Thyroid gland (tissue), 4 donors: ENCODE measurements at regions not wholly inside any gene's neighbourhood (a gene's known extent, or its start where the extent isn't known, plus 50 kb on each side); places are given as distances from the start of the nearest gene placed in this dataset.

Experiments
- DNase-seq, 2 donors: peaks; one replicate each; pipeline ENCODE4 v3.0.0-alpha.2; 2019
- H3K27ac ChIP-seq, 3 donors: fragments of 200-600 bp; sonication (generic); 1 replicate in 2 of 3; 2 replicates in 1 of 3; pipeline ENCODE4 v1.5.1; 2016 to 2019; ENCODE audit warnings: mild to moderate bottlenecking in 1 of 3, moderate library complexity in 1 of 3
- H3K27me3 ChIP-seq: fragments of 200-600 bp; sonication (generic); one replicate; pipeline ENCODE4 v1.5.1; 2019
- H3K36me3 ChIP-seq, 2 donors: fragments of 200-600 bp; sonication (generic); one replicate each; pipeline ENCODE4 v1.5.1; 2016 to 2019
- H3K4me1 ChIP-seq, 2 donors: fragments of 200-600 bp; sonication (generic); one replicate each; pipeline ENCODE4 v1.5.1; 2017 to 2019
- H3K4me3 ChIP-seq, 3 donors: fragments of 200-600 bp; sonication (generic); replicated peaks in 1 of 3; 1 replicate in 2 of 3; 2 replicates in 1 of 3; pipeline ENCODE4 v1.5.1; 2016; ENCODE audit warnings: mild to moderate bottlenecking in 1 of 3
- H3K9me3 ChIP-seq: fragments of 200-600 bp; sonication (generic); one replicate; pipeline ENCODE4 v1.5.1; 2017
- POLR2A ChIP-seq, 2 donors: fragments of 450-650 bp; IDR thresholded peaks; one replicate each; pipeline ENCODE4 v1.6.1; 2017; ENCODE audit warnings: antibody characterized with exemption in 2 of 2, mild to moderate bottlenecking in 2 of 2, moderate library complexity in 1 of 2
- WGBS, 2 donors: methylation state at CpG; one replicate each; pipeline ENCODE4 v1.1.5; 2017; 5-methylcytosine and 5-hydroxymethylcytosine counted together
- intact Hi-C: fragments of 100-400 bp; cut with DNase I; formaldehyde crosslinking; loops from one replicate; pipeline ENCODE4 v1.15.1; 2023
- TF ChIP-seq, protein P1 (sequence below), 6 experiments: fragments of 200-600 bp in 3 of 6; fragments of 450-650 bp in 3 of 6; sonication (generic) in 3 of 6; IDR thresholded peaks; one replicate each; pipeline ENCODE4 v1.5.1; 2016 to 2019; ENCODE audit warnings: antibody characterized with exemption in 6 of 6, mild to moderate bottlenecking in 2 of 6, inconsistent platforms in 1 of 6, moderate library complexity in 1 of 6

DNA sequence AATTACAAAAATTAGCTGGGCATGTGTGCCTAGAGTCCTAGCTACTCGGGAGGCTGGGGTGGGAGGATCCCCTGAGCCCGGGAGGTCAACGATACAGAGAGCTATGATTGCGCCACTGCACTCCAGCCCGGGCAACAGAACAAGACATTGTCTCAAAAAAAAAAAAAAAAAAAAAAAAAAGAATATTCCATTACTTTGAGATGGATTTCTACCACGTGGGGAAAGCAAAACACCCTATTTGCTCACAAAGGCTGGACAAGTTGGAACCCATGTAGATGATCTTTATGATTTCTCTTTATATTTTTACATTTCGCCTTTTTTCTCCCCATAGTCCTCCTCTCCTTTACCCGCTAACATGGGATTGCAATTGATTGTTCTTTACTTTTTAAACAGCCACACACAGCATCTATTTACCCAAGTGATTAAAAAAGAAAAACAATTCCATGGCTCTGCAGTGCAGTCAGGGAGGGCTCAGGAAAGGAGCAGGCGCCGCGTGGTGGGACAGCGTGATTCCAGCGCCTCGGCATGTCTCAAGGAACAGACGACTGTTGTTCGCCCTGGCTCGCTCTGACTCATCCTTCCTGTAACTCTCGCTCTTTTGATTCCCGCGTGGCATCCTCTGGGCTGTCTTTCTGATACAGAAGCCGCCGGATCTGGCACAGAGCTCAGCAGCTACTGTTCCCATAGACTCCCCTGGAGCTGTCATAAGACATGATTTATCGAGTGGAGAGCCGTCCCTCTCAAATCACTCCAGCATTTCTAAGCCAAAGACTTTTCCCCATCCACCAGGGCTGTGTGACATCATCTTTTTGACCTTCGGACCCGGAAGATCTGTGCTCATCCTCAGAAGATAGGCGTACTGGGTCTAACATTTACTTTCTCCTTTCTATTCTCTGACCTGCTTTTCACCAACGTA, 230.4 kb upstream of the AGAP1 start:
- H3K4me1 ChIP-seq = no peaks in the 10 kb centered on the region
- TF ChIP-seq POLR2A (IDR thresholded peaks at IDR 0.05) = no peak
- TF ChIP-seq, protein P1, sequence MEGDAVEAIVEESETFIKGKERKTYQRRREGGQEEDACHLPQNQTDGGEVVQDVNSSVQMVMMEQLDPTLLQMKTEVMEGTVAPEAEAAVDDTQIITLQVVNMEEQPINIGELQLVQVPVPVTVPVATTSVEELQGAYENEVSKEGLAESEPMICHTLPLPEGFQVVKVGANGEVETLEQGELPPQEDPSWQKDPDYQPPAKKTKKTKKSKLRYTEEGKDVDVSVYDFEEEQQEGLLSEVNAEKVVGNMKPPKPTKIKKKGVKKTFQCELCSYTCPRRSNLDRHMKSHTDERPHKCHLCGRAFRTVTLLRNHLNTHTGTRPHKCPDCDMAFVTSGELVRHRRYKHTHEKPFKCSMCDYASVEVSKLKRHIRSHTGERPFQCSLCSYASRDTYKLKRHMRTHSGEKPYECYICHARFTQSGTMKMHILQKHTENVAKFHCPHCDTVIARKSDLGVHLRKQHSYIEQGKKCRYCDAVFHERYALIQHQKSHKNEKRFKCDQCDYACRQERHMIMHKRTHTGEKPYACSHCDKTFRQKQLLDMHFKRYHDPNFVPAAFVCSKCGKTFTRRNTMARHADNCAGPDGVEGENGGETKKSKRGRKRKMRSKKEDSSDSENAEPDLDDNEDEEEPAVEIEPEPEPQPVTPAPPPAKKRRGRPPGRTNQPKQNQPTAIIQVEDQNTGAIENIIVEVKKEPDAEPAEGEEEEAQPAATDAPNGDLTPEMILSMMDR (IDR thresholded peaks at IDR 0.05) = no peak
- 55 to 68% methylated on average over 28 of the region's 28 CpGs for WGBS, 2 donors
- peak; percentile 9 to 17 for DNase-seq
- no peaks in the 10 kb centered on the region for H3K9me3 ChIP-seq
- no peaks in the 10 kb centered on the region for H3K27me3 ChIP-seq
- intact Hi-C loops = no loop called here
- no peaks in the 10 kb centered on the region for H3K36me3 ChIP-seq
- H3K27ac ChIP-seq = no peak overlapping the region
- no peak overlapping the region for H3K4me3 ChIP-seq

DNA sequence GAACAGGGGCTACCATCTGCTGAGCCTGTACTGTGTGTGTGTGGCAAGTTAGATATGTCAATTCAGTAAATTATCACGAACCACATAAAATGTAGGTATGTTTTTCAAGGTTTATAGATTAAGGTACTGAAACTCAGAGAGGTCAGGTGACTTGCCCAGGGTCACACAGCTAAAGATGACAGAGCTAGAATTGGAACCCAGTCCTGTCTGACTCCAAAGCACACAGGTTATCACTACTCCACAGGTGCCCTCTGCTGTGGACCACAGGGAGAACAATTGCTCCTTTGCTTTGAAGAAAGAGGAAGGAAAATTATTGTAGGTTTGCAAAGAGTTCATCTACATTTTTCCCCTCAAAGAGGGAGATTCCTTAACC, 229.7 kb upstream of the AGAP1 start:
- intact Hi-C loops = no loop called here
- H3K27ac ChIP-seq = no peak overlapping the region
- no peaks in the 10 kb centered on the region for H3K9me3 ChIP-seq
- TF ChIP-seq POLR2A (IDR thresholded peaks at IDR 0.05) = no peak
- TF ChIP-seq, protein P1 (IDR thresholded peaks at IDR 0.05) = no peak
- no peak overlapping the region for H3K4me3 ChIP-seq
- H3K27me3 ChIP-seq = no peaks in the 10 kb centered on the region
- no peaks in the 10 kb centered on the region for H3K36me3 ChIP-seq
- WGBS, 2 donors = 82 to 92% methylated on average over 1 of the region's 1 CpG
- no peaks in the 10 kb centered on the region for H3K4me1 ChIP-seq
- DNase-seq = no peak

DNA sequence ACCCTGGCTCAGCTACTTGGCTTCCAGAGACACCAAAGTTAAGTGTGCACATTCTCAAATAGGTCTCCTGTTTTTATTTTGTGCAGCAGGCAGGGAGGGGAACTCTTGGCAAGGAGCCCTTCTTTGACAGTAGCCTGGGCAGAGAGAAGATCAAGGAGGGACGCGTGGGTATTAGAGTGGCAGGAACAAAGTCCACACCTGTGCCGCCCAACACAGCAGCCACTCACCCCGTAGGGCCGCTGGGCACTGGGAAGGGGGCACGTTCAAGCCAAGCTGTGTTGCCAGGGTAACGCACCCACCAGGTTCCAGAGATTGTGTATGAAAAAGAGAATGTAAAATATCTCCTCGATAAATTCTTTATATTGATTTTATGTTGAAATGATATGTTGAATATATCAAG, 229.3 kb upstream of the AGAP1 start:
- no peak overlapping the region for H3K27ac ChIP-seq
- TF ChIP-seq, protein P1 (IDR thresholded peaks at IDR 0.05) = no peak
- TF ChIP-seq POLR2A (IDR thresholded peaks at IDR 0.05) = no peak
- no peaks in the 10 kb centered on the region for H3K27me3 ChIP-seq
- no peaks in the 10 kb centered on the region for H3K36me3 ChIP-seq
- H3K9me3 ChIP-seq = no peaks in the 10 kb centered on the region
- DNase-seq = peak; percentile 10 to 23
- no peaks in the 10 kb centered on the region for H3K4me1 ChIP-seq
- 48 to 54% methylated on average over 8 of the region's 8 CpGs for WGBS, 2 donors
- H3K4me3 ChIP-seq = no peak overlapping the region
- intact Hi-C loops = no loop called here

DNA sequence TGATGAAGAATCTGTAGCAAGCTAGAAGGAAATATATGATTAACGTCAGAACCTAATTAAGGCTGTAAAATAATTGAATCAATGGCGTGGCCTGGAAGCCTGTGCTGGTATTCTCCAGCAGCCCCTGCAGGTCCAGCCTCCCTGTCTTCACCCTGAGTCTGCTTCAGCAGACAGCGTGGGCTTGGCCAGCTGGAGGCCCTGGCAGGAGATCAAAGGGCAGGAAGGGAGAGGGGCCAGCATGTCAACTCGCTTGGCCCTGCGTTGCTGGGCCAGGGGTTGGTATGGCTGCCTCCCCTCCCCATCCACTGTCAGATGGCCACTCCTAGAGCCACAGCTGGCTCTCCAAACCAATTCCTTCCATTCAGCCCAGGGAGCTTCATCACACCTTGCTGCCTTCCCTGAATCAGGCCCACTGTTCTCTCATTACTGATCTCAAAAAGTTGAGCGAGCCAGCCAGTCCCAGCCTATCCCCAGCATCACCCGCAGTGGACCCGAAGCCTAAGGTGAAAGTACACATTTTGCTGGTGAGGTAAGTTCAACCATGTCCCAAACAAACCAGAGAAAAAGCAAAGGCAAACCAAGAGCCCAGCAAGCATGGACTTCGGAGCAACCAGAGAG, 228.4 kb upstream of the AGAP1 start:
- Histone ChIP-seq H3K27ac (no peak overlapping the region), H3K9me3 (no peaks in the 10 kb centered on the region)

More for the DNA sequence above, 228.4 kb upstream of the AGAP1 start:
- H3K36me3 ChIP-seq = no peaks in the 10 kb centered on the region
- no peaks in the 10 kb centered on the region for H3K27me3 ChIP-seq
- TF ChIP-seq, protein P1 (IDR thresholded peaks at IDR 0.05) = no peak
- TF ChIP-seq POLR2A (IDR thresholded peaks at IDR 0.05) = no peak
- 86 to 88% methylated on average over 9 of the region's 9 CpGs for WGBS, 2 donors
- no peak overlapping the region for H3K4me3 ChIP-seq
- H3K4me1 ChIP-seq = no peaks in the 10 kb centered on the region
- no peak for DNase-seq
- intact Hi-C loops = no loop called here
